C4-2B (cell line): ENCODE measurements at regions not wholly inside any gene's neighbourhood (a gene's known extent, or its start where the extent isn't known, plus 50 kb on each side); places are given as distances from the start of the nearest gene placed in this dataset.

Experiments
- CTCF ChIP-seq: fragments of 450-650 bp; conservative IDR thresholded peaks from 2 replicates; pipeline ENCODE4 v1.5.1; 2017; ENCODE audit warnings: mild to moderate bottlenecking
- ZFX ChIP-seq: fragments of 450-650 bp; IDR thresholded peaks from 2 replicates; pipeline ENCODE4 v1.6.1; 2017

GRCh38 chr4:104571341-104571740 is 76.6 kb upstream of the CXXC4 start:
- TF ChIP-seq CTCF (no peak), ZFX (no peak)
